Progenitor cell of endocrine pancreas (in vitro differentiated cells): ENCODE measurements at regions not wholly inside any gene's neighbourhood (a gene's known extent, or its start where the extent isn't known, plus 50 kb on each side); places are given as distances from the start of the nearest gene placed in this dataset.

ENCODE experiments used
- DNase-seq: peaks from one replicate; pipeline ENCODE4 v3.0.0; 2021; ENCODE audit warnings: low spot score; ENCODE audit not compliant: unreplicated experiment
- H3K27ac Mint-ChIP-seq: 2 replicates; pipeline ENCODE4 v1.8.0; 2021; ENCODE audit warnings: mild to moderate bottlenecking, moderate library complexity, mixed read lengths
- H3K27me3 Mint-ChIP-seq: 2 replicates; pipeline ENCODE4 v1.8.0; 2021; ENCODE audit warnings: mixed read lengths
- H3K36me3 Mint-ChIP-seq: 2 replicates; pipeline ENCODE4 v1.8.0; 2022; ENCODE audit warnings: mixed read lengths; ENCODE audit not compliant: insufficient read depth
- H3K4me1 Mint-ChIP-seq: 2 replicates; pipeline ENCODE4 v1.8.0; 2021; ENCODE audit warnings: low read depth, mixed read lengths
- H3K4me3 Mint-ChIP-seq: 2 replicates; pipeline ENCODE4 v1.8.0; 2021; ENCODE audit warnings: low read depth, mild to moderate bottlenecking, moderate library complexity, mixed read lengths
- H3K9me3 Mint-ChIP-seq: 2 replicates; pipeline ENCODE4 v1.8.0; 2021; ENCODE audit warnings: low read depth, mixed read lengths
- CTCF ChIP-seq: fragments of 200-600 bp; sonication (generic); IDR thresholded peaks from one replicate; pipeline ENCODE4 v1.5.0; 2021; ENCODE audit warnings: antibody characterized with exemption, mild to moderate bottlenecking; ENCODE audit not compliant: unreplicated experiment

DNA sequence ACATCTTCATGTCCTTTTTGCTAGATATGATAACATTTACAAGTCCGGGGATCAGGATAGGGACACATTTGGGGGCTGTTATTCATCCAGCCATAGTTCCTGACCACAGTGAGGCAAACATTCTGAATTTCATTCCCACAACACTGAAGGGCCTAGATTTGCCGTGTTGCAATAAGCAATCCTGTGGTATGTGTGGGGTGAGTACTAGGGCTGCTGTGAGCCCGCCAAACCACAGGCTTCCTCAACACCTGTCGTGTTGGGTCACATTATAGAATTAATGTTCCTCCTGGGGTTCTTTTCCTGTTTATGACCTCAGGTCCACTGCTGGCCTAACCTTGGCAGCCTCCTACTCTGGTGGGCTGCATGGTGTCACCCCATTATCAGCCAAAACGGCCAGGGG, 119.2 kb downstream of the TBC1D30 start:
- no peak for TF ChIP-seq CTCF
- peaks cover 3% of the 10 kb centered on the region for H3K9me3 Mint-ChIP-seq
- H3K36me3 Mint-ChIP-seq: no peaks in the 10 kb centered on the region
- no peak for DNase-seq
- no peaks in the 10 kb centered on the region for H3K4me1 Mint-ChIP-seq
- H3K27ac Mint-ChIP-seq: no peak overlapping the region
- H3K27me3 Mint-ChIP-seq: no peaks in the 10 kb centered on the region
- H3K4me3 Mint-ChIP-seq: no peak overlapping the region

- DNase-seq: no peak
- TF ChIP-seq CTCF: no peak
- H3K9me3 Mint-ChIP-seq: no peaks in the 10 kb centered on the region
- no peaks in the 10 kb centered on the region for H3K36me3 Mint-ChIP-seq
- H3K27me3 Mint-ChIP-seq: peaks cover 3% of the 10 kb centered on the region
- no peaks in the 10 kb centered on the region for H3K4me1 Mint-ChIP-seq
- no peak overlapping the region for H3K27ac Mint-ChIP-seq
- no peak overlapping the region for H3K4me3 Mint-ChIP-seq
These were observed 120.5 kb downstream of the TBC1D30 start for GRCh38 chr12:64944966-64945365.

GRCh38 chr12:64946132-64946829, 121.8 kb downstream of the TBC1D30 start:
- Mint-ChIP-seq H3K4me3 (no peak overlapping the region), H3K36me3 (no peaks in the 10 kb centered on the region), H3K27me3 (peaks cover 3% of the 10 kb centered on the region), H3K27ac (no peak overlapping the region), H3K4me1 (no peaks in the 10 kb centered on the region), H3K9me3 (no peaks in the 10 kb centered on the region)
- DNase-seq: no peak
- TF ChIP-seq CTCF: no peak

GRCh38 chr12:64950711-64951298, 126.4 kb downstream of the TBC1D30 start:
- Mint-ChIP-seq H3K9me3 (no peaks in the 10 kb centered on the region), H3K27me3 (peaks cover 3% of the 10 kb centered on the region), H3K4me3 (no peak overlapping the region), H3K4me1 (no peaks in the 10 kb centered on the region), H3K36me3 (no peaks in the 10 kb centered on the region), H3K27ac (no peak overlapping the region)
- no peak for TF ChIP-seq CTCF
- no peak for DNase-seq

DNA sequence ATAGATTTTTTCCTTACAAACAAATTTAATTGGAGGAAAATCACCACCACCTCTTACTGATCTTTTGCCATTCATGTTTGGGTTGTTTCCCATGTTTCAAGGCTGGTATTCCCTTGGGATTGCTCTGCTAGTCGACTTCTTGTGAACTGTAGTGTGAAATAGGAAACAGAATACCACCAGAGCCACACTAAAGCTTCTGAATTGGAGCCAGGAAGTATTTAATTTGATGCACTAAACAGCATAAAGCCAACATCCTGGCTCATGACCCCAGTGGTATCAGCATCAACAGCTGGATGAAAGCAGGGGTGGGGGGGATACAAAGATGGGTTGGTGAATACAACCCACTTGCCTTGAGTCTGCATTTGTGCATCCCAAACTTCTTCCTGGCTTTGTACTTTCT, 127.5 kb downstream of the TBC1D30 start:
- Mint-ChIP-seq H3K27me3 (peaks cover 3% of the 10 kb centered on the region), H3K36me3 (no peaks in the 10 kb centered on the region), H3K9me3 (no peaks in the 10 kb centered on the region), H3K4me3 (no peak overlapping the region), H3K27ac (no peak overlapping the region), H3K4me1 (no peaks in the 10 kb centered on the region)
- no peak for DNase-seq
- TF ChIP-seq CTCF: no peak
